GM13977 (cell line): ENCODE measurements at regions not wholly inside any gene's neighbourhood (a gene's known extent, or its start where the extent isn't known, plus 50 kb on each side); places are given as distances from the start of the nearest gene placed in this dataset.
"Not testable (repeated sequence)": the region's sequence is repeated elsewhere in the genome, so short reads cannot be mapped to it uniquely, and the experiment has no call there.

Experiments
- DNase-seq: peaks from one replicate; pipeline ENCODE4 v3.0.0; 2012; ENCODE audit warnings: low spot score
- CTCF ChIP-seq: IDR thresholded peaks from 2 replicates; pipeline ENCODE4 v1.5.1; 2012; ENCODE audit warnings: mild to moderate bottlenecking, control low read depth; ENCODE audit not compliant: insufficient read depth; ENCODE audit errors: extremely low read depth, missing control alignments
- in situ Hi-C: fragments of 300-500 bp; cut with MboI; formaldehyde crosslinking; loops from one replicate; pipeline ENCODE4 v1.12.0; 2022; ENCODE audit warnings: low sequenced_read_pairs, low pct_unique_long_range_greater_than_20kb, mixed read lengths, inconsistent platforms; ENCODE audit not compliant: unreplicated experiment

- in situ Hi-C loops: no loop called here
- no peak for TF ChIP-seq CTCF
- DNase-seq: no peak
Measured at GRCh38 chr14:43411841-43412240, 1095.2 kb downstream of the FSCB start.

- DNase-seq: no peak
- TF ChIP-seq CTCF: no peak
- in situ Hi-C loops: no loop called here
Measured at GRCh38 chr14:43410631-43411030, 1096.5 kb downstream of the FSCB start.

GRCh38 chr14:43408472-43408871 lies 1098.6 kb downstream of the FSCB start:
- no peak for DNase-seq
- no peak for TF ChIP-seq CTCF
- in situ Hi-C loops: no loop called here

- in situ Hi-C loops: no loop called here
- no peak for DNase-seq
- TF ChIP-seq CTCF: no peak
Measured at GRCh38 chr14:43407706-43408105, 1099.4 kb downstream of the FSCB start.

GRCh38 chr14:43406931-43407330 lies 1100.2 kb downstream of the FSCB start:
- no peak for TF ChIP-seq CTCF
- no peak for DNase-seq
- in situ Hi-C loops: no loop called here

- no peak for TF ChIP-seq CTCF
- no peak for DNase-seq
- in situ Hi-C loops: no loop called here
Measured at GRCh38 chr14:43399289-43399688, 1107.8 kb downstream of the FSCB start.

- DNase-seq, in situ Hi-C loops: not testable (repeated sequence)
Measured at GRCh38 chr14:43370565-43370896, 1136.6 kb downstream of the FSCB start.
